Body of pancreas (tissue), 4 donors: ENCODE measurements at regions not wholly inside any gene's neighbourhood (a gene's known extent, or its start where the extent isn't known, plus 50 kb on each side); places are given as distances from the start of the nearest gene placed in this dataset.

ENCODE experiments used
- CTCF ChIP-seq, 7 experiments: fragments of 450-650 bp in 4 of 7; fragments of 200-600 bp in 3 of 7; sonication (generic) in 3 of 7; IDR thresholded peaks; one replicate each; pipeline ENCODE4 v1.5.1; 2016 to 2019; ENCODE audit warnings: antibody characterized with exemption in 7 of 7
- POLR2A ChIP-seq, 3 donors: fragments of 450-650 bp; IDR thresholded peaks; one replicate each; pipeline ENCODE4 v1.6.1; 2016; ENCODE audit warnings: antibody characterized with exemption in 3 of 3, mild to moderate bottlenecking in 2 of 3

GRCh38 chr3:152160350-152161011 is 108.2 kb upstream of the MBNL1 start:
- TF ChIP-seq CTCF (IDR thresholded peaks at IDR 0.05) (no peak), POLR2A (IDR thresholded peaks at IDR 0.05) (no peak)
